Uterus (tissue), 2 donors: ENCODE measurements at regions not wholly inside any gene's neighbourhood (a gene's known extent, or its start where the extent isn't known, plus 50 kb on each side); places are given as distances from the start of the nearest gene placed in this dataset.

Experiments used
- POLR2A ChIP-seq, 2 donors: fragments of 450-650 bp; IDR thresholded peaks; one replicate each; pipeline ENCODE4 v1.6.1; 2016; ENCODE audit warnings: antibody characterized with exemption in 2 of 2, mild to moderate bottlenecking in 1 of 2, moderate library complexity in 1 of 2
- TF ChIP-seq, protein P1 (sequence below), 4 experiments: fragments of 200-600 bp in 2 of 4; fragments of 450-650 bp in 2 of 4; sonication (generic) in 2 of 4; IDR thresholded peaks; one replicate each; pipeline ENCODE4 v1.5.1; 2016 to 2019; ENCODE audit warnings: antibody characterized with exemption in 4 of 4, mild to moderate bottlenecking in 2 of 4, moderate library complexity in 1 of 4

GRCh38 chr1:164953098-164953497 is 394.1 kb downstream of the PBX1 start:
- TF ChIP-seq, protein P1, sequence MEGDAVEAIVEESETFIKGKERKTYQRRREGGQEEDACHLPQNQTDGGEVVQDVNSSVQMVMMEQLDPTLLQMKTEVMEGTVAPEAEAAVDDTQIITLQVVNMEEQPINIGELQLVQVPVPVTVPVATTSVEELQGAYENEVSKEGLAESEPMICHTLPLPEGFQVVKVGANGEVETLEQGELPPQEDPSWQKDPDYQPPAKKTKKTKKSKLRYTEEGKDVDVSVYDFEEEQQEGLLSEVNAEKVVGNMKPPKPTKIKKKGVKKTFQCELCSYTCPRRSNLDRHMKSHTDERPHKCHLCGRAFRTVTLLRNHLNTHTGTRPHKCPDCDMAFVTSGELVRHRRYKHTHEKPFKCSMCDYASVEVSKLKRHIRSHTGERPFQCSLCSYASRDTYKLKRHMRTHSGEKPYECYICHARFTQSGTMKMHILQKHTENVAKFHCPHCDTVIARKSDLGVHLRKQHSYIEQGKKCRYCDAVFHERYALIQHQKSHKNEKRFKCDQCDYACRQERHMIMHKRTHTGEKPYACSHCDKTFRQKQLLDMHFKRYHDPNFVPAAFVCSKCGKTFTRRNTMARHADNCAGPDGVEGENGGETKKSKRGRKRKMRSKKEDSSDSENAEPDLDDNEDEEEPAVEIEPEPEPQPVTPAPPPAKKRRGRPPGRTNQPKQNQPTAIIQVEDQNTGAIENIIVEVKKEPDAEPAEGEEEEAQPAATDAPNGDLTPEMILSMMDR (IDR thresholded peaks at IDR 0.05) = no peak
- no peak for TF ChIP-seq POLR2A (IDR thresholded peaks at IDR 0.05)
